ENCODE measurements at regions not wholly inside any gene's neighbourhood (a gene's known extent, or its start where the extent isn't known, plus 50 kb on each side); places are given as distances from the start of the nearest gene placed in this dataset.

DNA sequence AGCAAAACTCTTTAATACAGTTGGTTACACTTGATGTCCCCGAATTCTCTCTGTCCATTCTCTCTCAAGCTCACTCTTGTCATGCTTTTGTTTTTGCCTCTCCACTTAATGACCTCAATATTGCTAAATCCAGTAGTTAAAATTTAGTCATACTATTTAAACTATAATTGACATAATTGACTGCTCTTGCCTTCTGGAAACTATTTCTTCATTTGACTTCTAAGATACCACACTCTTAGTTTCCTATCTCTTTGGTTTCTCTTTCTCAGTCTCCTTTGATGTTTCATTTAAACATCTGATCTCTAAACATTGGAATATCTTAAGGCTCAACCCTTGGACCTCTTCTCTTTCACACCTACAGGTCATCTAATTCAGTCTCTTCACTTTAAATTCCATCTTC is 211.3 kb downstream of the COG6 start:
- DNase-seq (ENCODE audit: low read depth), result no peak
- POLR2A ChIA-PET, result no interaction called here
- Histone ChIP-seq H3K27me3 (ENCODE audit: control insufficient read depth, insufficient read depth, low read length) (no peaks in the 10 kb centered on the region; the same call in 1 of the 2 replicates), H3K36me3 (ENCODE audit: control insufficient read depth, insufficient read depth, low read length) (no peaks in the 10 kb centered on the region), H3K4me3 (ENCODE audit: low read depth, low read length) (no peak overlapping the region)
- TF ChIP-seq, protein P1, sequence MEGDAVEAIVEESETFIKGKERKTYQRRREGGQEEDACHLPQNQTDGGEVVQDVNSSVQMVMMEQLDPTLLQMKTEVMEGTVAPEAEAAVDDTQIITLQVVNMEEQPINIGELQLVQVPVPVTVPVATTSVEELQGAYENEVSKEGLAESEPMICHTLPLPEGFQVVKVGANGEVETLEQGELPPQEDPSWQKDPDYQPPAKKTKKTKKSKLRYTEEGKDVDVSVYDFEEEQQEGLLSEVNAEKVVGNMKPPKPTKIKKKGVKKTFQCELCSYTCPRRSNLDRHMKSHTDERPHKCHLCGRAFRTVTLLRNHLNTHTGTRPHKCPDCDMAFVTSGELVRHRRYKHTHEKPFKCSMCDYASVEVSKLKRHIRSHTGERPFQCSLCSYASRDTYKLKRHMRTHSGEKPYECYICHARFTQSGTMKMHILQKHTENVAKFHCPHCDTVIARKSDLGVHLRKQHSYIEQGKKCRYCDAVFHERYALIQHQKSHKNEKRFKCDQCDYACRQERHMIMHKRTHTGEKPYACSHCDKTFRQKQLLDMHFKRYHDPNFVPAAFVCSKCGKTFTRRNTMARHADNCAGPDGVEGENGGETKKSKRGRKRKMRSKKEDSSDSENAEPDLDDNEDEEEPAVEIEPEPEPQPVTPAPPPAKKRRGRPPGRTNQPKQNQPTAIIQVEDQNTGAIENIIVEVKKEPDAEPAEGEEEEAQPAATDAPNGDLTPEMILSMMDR (IDR thresholded peaks at IDR 0.05; ENCODE audit: insufficient read depth, low read depth, low read length), result no peak
- CTCF ChIA-PET, result no interaction called here

DNA sequence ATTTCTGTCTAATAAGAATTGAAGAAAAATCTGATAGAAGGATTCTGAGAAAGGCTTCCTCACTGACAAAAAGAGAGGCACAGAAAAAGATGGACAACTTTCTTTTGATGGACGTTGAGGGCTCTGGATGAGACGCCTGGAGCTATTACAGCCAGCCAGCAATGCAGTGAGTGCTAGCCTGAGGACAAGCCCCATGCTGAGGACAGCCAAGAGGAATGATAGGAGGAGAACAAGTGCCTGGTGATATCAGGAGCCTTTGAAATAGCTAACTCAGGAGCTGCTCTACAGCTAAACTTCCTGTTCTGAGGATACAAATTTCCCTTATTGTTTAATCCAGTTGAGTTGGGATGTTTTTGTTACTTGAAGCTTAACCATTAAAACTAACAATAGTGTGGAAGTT is 212.3 kb downstream of the COG6 start:
- ChIA-PET POLR2A (no interaction called here), CTCF (no interaction called here)
- TF ChIP-seq, protein P1 (IDR thresholded peaks at IDR 0.05; ENCODE audit: insufficient read depth, low read depth, low read length), result no peak

DNA sequence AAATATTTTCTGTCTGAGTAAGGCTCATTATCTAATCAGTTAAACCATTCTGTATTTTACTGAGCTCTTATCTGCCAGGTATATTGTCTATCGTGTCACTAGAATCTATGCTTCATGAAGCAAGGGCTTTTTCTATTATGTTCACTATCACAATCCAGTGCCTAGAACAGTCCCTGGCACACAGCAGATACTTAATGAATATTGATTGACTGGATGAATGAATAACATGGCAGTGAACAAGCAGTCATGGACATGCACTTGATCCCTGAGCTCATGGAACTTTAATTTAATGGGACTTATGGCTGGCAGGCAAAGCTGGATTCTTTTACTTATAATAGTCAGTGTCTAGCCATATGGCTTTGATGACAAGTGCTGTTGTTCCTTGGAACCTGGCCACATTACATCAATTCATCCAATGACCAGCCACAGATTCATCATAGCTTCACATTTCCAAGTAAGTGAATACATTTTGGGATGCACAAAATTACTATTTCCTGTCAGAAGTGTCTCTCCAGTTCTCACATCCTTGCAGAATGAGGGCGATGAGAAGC is 214.8 kb downstream of the COG6 start:
- CTCF ChIA-PET, result interaction anchor here (0.8 to 1.9 kb wide), 5 partner anchors 10 to 31 kb away, joined by 3 to 8 read pairs (median 3); no protein-coding TSS in a partner anchor
- Histone ChIP-seq H3K36me3 (ENCODE audit: control insufficient read depth, insufficient read depth, low read length) (no peaks in the 10 kb centered on the region), H3K27me3 (ENCODE audit: control insufficient read depth, insufficient read depth, low read length) (no peaks in the 10 kb centered on the region; the same call in 1 of the 2 replicates), H3K4me3 (ENCODE audit: low read depth, low read length) (no peak overlapping the region)
- no peak for DNase-seq (ENCODE audit: low read depth)
- TF ChIP-seq, protein P1 (IDR thresholded peaks at IDR 0.05; ENCODE audit: insufficient read depth, low read depth, low read length), result no peak
- POLR2A ChIA-PET, result no interaction called here

More for the DNA sequence above, 212.3 kb downstream of the COG6 start:
- Histone ChIP-seq H3K36me3 (ENCODE audit: control insufficient read depth, insufficient read depth, low read length) (no peaks in the 10 kb centered on the region), H3K27me3 (ENCODE audit: control insufficient read depth, insufficient read depth, low read length) (no peaks in the 10 kb centered on the region; the same call in 1 of the 2 replicates), H3K4me3 (ENCODE audit: low read depth, low read length) (no peak overlapping the region)
- no peak for DNase-seq (ENCODE audit: low read depth)

DNA sequence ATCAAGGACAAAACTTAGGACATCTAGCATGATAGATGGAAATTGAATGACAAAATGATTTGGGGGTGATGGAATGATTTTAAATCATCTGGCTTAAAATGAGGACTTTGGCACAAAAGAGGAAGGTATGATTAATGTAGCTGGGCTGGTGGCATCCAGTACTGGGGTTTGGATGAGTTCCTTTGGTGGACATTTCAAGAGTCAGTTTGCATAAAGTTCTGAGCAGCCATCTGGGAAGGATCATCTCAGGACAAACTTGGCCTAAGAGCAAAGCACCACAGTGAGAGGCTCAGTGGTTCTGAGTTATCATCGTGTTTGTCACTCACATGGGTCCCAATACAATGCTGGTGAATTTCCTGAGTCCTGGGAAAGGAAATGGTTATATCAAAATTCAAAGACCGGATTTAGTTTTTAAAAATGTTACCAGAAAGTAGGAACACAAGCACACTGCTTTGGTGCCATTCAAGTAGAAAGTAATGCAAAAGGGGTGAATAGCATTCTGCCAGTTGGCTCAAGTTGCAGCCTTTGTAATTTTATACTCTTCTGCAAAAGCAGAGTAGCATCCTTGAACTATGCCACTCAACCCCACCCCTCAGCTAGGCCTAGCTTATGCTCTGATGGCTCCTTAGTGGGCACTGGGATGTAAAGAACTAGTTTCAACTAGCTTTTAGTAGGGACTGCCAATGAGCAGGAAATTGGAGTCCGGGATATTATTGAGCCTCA is 219.0 kb downstream of the COG6 start:
- DNase-seq (ENCODE audit: low read depth), result no peak
- no peaks in the 10 kb centered on the region for H3K36me3 ChIP-seq (ENCODE audit: control insufficient read depth, insufficient read depth, low read length)
- TF ChIP-seq, protein P1 (IDR thresholded peaks at IDR 0.05; ENCODE audit: insufficient read depth, low read depth, low read length), result no peak
- H3K27me3 ChIP-seq (ENCODE audit: control insufficient read depth, insufficient read depth, low read length), result no peaks in the 10 kb centered on the region
- POLR2A ChIA-PET, result no interaction called here
- CTCF ChIA-PET, result interaction anchor here (0.8 to 1.1 kb wide), 2 partner anchors 69 to 794 kb away, joined by 3 read pairs; no protein-coding TSS in a partner anchor
- H3K4me3 ChIP-seq (ENCODE audit: low read depth, low read length), result no peak overlapping the region

DNA sequence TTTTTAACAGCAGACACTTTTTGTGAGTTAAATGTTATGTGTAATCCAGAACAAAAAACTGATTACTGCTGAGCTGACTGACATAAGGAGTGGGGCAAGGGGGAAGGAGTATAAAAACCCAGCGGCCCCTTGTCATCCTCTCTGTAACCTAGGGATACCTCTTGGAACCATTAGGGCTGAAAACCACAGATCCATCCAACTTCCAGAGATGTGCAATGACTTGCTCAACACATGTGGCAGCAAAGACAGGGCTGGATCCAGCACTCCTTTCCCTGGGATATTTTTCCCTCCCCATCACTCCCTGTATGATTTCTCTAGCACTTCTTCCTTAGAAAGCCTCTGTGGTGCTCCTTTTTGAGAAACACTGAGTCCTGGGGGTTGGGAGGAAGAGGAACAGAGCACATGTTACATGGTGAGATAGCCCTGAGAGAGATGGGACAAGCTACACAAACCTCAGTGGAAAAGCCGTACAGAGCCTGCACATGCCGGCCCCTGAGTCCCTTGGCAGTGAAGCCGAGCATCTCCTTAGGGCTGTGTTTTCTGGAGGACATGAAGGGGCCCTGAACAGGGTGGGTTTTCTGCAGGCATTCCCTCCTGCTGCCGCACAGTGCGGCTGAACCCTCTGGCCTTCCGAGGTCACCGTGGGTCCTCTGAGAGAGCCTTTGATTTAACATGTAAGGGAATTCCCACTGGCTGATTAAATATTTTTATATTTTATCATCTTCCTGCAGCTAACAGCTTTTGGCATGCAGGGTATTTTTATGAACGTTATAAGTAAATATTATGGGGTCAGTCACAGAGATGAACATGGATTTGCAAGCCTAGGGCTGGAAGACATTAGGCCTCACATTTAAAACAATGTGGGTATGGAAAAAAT is 219.9 kb downstream of the COG6 start:
- no peak for DNase-seq (ENCODE audit: low read depth)
- POLR2A ChIA-PET, result no interaction called here
- Histone ChIP-seq H3K27me3 (ENCODE audit: control insufficient read depth, insufficient read depth, low read length) (no peaks in the 10 kb centered on the region), H3K36me3 (ENCODE audit: control insufficient read depth, insufficient read depth, low read length) (no peaks in the 10 kb centered on the region), H3K4me3 (ENCODE audit: low read depth, low read length) (no peak overlapping the region)
- CTCF ChIA-PET, result interaction anchor here (0.8 to 1.1 kb wide), 3 partner anchors 68 to 793 kb away, joined by 3 read pairs; no protein-coding TSS in a partner anchor
- TF ChIP-seq, protein P1 (IDR thresholded peaks at IDR 0.05; ENCODE audit: insufficient read depth, low read depth, low read length), result no peak
